H9 (cell line): ENCODE measurements at regions not wholly inside any gene's neighbourhood (a gene's known extent, or its start where the extent isn't known, plus 50 kb on each side); places are given as distances from the start of the nearest gene placed in this dataset.

Experiments
- DNase-seq: peaks from one replicate; pipeline ENCODE4 v3.0.0-alpha.2; 2017
- H2AFZ ChIP-seq: one replicate; pipeline ENCODE4 v1.6.1; 2013; ENCODE audit warnings: mild to moderate bottlenecking, low read length, control low read depth, moderate library complexity
- H2AK5ac ChIP-seq: 2 replicates; pipeline ENCODE4 v1.6.1; 2013; ENCODE audit warnings: low read length, control low read depth, mixed read lengths; ENCODE audit not compliant: insufficient read length
- H2BK120ac ChIP-seq: one replicate; pipeline ENCODE4 v1.6.1; 2013; ENCODE audit warnings: low read depth, mild to moderate bottlenecking, low read length, control low read depth, inconsistent platforms; ENCODE audit not compliant: poor library complexity, severe bottlenecking
- H2BK12ac ChIP-seq: 2 replicates; pipeline ENCODE4 v1.6.1; 2013; ENCODE audit warnings: low read length, control low read depth, mixed read lengths, low read depth; ENCODE audit not compliant: insufficient read length
- H2BK15ac ChIP-seq: 2 replicates; pipeline ENCODE4 v1.6.1; 2013; ENCODE audit warnings: low read depth, low read length, control low read depth
- H2BK20ac ChIP-seq: one replicate; pipeline ENCODE4 v1.6.1; 2013; ENCODE audit warnings: low read depth, mild to moderate bottlenecking, low read length, control low read depth, inconsistent platforms; ENCODE audit not compliant: poor library complexity, severe bottlenecking
- H2BK5ac ChIP-seq: 2 replicates; pipeline ENCODE4 v1.6.1; 2013; ENCODE audit warnings: low read length, control low read depth, mixed read lengths; ENCODE audit not compliant: insufficient read length
- H3K14ac ChIP-seq: 2 replicates; pipeline ENCODE4 v1.6.1; 2013; ENCODE audit warnings: low read length, control low read depth; ENCODE audit not compliant: insufficient read depth
- H3K18ac ChIP-seq: 2 replicates; pipeline ENCODE4 v1.6.1; 2013; ENCODE audit warnings: low read depth, mild to moderate bottlenecking, mixed read lengths, low read length, control low read depth; ENCODE audit not compliant: insufficient read length
- H3K23ac ChIP-seq: 2 replicates; pipeline ENCODE4 v1.6.1; 2013; ENCODE audit warnings: low read length, control low read depth, mixed read lengths, low read depth; ENCODE audit not compliant: insufficient read length
- H3K23me2 ChIP-seq: 2 replicates; pipeline ENCODE4 v1.6.1; 2013; ENCODE audit warnings: low read depth, mild to moderate bottlenecking, mixed read lengths, low read length, control low read depth; ENCODE audit not compliant: insufficient read length, poor library complexity, severe bottlenecking
- H3K27ac ChIP-seq: 2 replicates; pipeline ENCODE4 v1.5.1; 2013; ENCODE audit warnings: low read length, control low read depth, mixed read lengths, low read depth; ENCODE audit not compliant: insufficient read length
- H3K27me3 ChIP-seq: 2 replicates; pipeline ENCODE4 v1.6.1; 2013; ENCODE audit warnings: low read length, control low read depth, inconsistent platforms; ENCODE audit not compliant: insufficient read depth
- H3K4ac ChIP-seq: 2 replicates; pipeline ENCODE4 v1.6.1; 2013; ENCODE audit warnings: low read depth, mild to moderate bottlenecking, control low read depth, inconsistent platforms, low read length, moderate library complexity
- H3K4me1 ChIP-seq: 2 replicates; pipeline ENCODE4 v1.6.1; 2013; ENCODE audit warnings: low read length, control low read depth, inconsistent platforms; ENCODE audit not compliant: insufficient read depth
- H3K4me2 ChIP-seq: 2 replicates; pipeline ENCODE4 v1.6.1; 2013; ENCODE audit warnings: low read length, control low read depth, mixed read lengths; ENCODE audit not compliant: insufficient read length, insufficient read depth
- H3K56ac ChIP-seq: 2 replicates; pipeline ENCODE4 v1.6.1; 2013; ENCODE audit warnings: low read depth, mild to moderate bottlenecking, mixed read lengths, low read length, control low read depth; ENCODE audit not compliant: insufficient read length
- H3K79me1 ChIP-seq: 2 replicates; pipeline ENCODE4 v1.6.1; 2013; ENCODE audit warnings: low read depth, mild to moderate bottlenecking, moderate library complexity, low read length, control low read depth, inconsistent platforms; ENCODE audit not compliant: insufficient read depth, poor library complexity, severe bottlenecking
- H3K79me2 ChIP-seq: 2 replicates; pipeline ENCODE4 v1.6.1; 2013; ENCODE audit warnings: low read length, control low read depth, inconsistent platforms; ENCODE audit not compliant: insufficient read depth
- H3K9ac ChIP-seq: 2 replicates; pipeline ENCODE4 v1.6.1; 2013; ENCODE audit warnings: low read length, control low read depth, mixed read lengths; ENCODE audit not compliant: insufficient read length; ENCODE audit errors: extremely low read depth
- H3K9me3 ChIP-seq: one replicate; pipeline ENCODE4 v1.6.1; 2013; ENCODE audit warnings: low read depth, low read length, inconsistent platforms; ENCODE audit not compliant: control insufficient read depth
- H3T11ph ChIP-seq: one replicate; pipeline ENCODE4 v1.6.1; 2013; ENCODE audit warnings: mild to moderate bottlenecking, low read length, control low read depth, inconsistent platforms
- H4K20me1 ChIP-seq: one replicate; pipeline ENCODE4 v1.6.1; 2013; ENCODE audit not compliant: control insufficient read depth, insufficient read length, insufficient read depth
- H4K5ac ChIP-seq: 2 replicates; pipeline ENCODE4 v1.6.1; 2013; ENCODE audit warnings: low read depth, mild to moderate bottlenecking, mixed read lengths, low read length, control low read depth; ENCODE audit not compliant: insufficient read length
- H4K8ac ChIP-seq: replicated peaks from 2 replicates; pipeline ENCODE4 v1.6.1; 2013; ENCODE audit warnings: low read length, control low read depth, mixed read lengths, low read depth; ENCODE audit not compliant: insufficient read length
- H4K91ac ChIP-seq: 2 replicates; pipeline ENCODE4 v1.6.1; 2013; ENCODE audit warnings: low read depth, mild to moderate bottlenecking, moderate library complexity, mixed read lengths, low read length, control low read depth; ENCODE audit not compliant: insufficient read length
- H3K27ac Mint-ChIP-seq, 3 experiments: 2 replicates in 2 of 3; 3 replicates in 1 of 3; pipeline ENCODE4 v1.8.0; 2020 to 2021; ENCODE audit warnings: mixed read lengths in 3 of 3, mild to moderate bottlenecking in 1 of 3, moderate library complexity in 1 of 3
- H3K27me3 Mint-ChIP-seq: 2 replicates; pipeline ENCODE4 v1.8.0; 2021; ENCODE audit warnings: low read depth, mild to moderate bottlenecking, moderate library complexity, mixed read lengths
- H3K36me3 Mint-ChIP-seq, 3 experiments: 2 replicates in 2 of 3; 3 replicates in 1 of 3; pipeline ENCODE4 v1.8.0; 2020 to 2021; ENCODE audit warnings: low read depth in 3 of 3, mixed read lengths in 3 of 3; ENCODE audit not compliant: insufficient read depth in 1 of 3
- H3K4me1 Mint-ChIP-seq, 2 experiments: 2 replicates each; pipeline ENCODE4 v1.8.0; 2020; ENCODE audit warnings: mixed read lengths in 2 of 2
- H3K4me3 Mint-ChIP-seq, 2 experiments: 2 replicates in 1 of 2; 3 replicates in 1 of 2; pipeline ENCODE4 v1.8.0; 2020 to 2021; ENCODE audit warnings: mild to moderate bottlenecking in 2 of 2, mixed read lengths in 2 of 2, moderate library complexity in 1 of 2
- H3K9me3 Mint-ChIP-seq, 2 experiments: 2 replicates in 1 of 2; 3 replicates in 1 of 2; pipeline ENCODE4 v1.8.0; 2020; ENCODE audit warnings: mild to moderate bottlenecking in 2 of 2, mixed read lengths in 2 of 2, moderate library complexity in 1 of 2
- WGBS: extraction: QIAGEN DNeasy Blood & Tissue Kit; methylation state at CpG from one replicate; pipeline ENCODE4 v1.1.7; 2013; ENCODE audit warnings: missing lambda C conversion rate, low lambda C conversion rate, mixed read lengths; ENCODE audit not compliant: insufficient read length; ENCODE audit errors: extremely low coverage; 5-methylcytosine and 5-hydroxymethylcytosine counted together
- TF ChIP-seq, protein P1 (sequence below): fragments of 200-600 bp; sonication (generic); conservative IDR thresholded peaks from 3 replicates; pipeline ENCODE4 v1.8.0; 2021; ENCODE audit warnings: antibody characterized with exemption, mild to moderate bottlenecking

DNA sequence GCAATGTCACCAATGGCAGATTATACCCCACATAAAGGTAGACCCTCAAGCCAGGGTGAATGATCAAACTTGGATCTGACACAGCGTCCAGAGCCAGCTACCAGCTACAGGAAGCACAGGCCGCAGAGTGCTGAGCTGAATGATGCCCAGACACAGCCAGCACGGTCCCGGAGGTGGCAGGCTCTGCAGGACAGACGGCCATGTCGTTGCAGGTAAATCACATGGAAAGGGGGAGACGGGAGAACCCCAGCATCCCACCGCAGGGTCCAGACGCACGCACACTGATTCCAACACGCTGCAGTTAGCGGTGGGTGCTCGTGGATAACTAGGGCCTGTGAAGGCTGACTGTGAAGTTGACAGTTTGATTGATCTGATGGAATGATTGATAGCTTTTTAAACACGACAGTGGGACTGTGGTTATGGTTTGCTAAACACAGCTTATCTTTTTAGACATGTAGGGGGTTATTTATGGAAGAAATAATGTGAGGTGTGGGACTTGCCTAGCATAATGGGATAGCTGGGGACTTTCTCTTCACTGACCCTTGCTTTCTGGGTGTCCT, 228.5 kb downstream of the ERMARD start:
- H3K27me3 Mint-ChIP-seq: no peaks in the 10 kb centered on the region; the same call in 1 of the 2 replicates
- Histone ChIP-seq H2BK5ac (no peak overlapping the region), H2AK5ac (no peak overlapping the region), H2BK15ac (no peak overlapping the region), H4K8ac (no peak overlapping the region), H2AFZ (no peak overlapping the region), H3K23me2 (no peaks in the 10 kb centered on the region), H3K14ac (no peak overlapping the region; the same call in 1 of the 2 replicates), H3T11ph (no peak overlapping the region), H3K18ac (no peak overlapping the region), H3K27ac (no peak overlapping the region), H2BK12ac (no peak overlapping the region), H3K79me1 (no peaks in the 10 kb centered on the region), H3K23ac (no peak overlapping the region), H3K9ac (no peak overlapping the region), H3K9me3 (no peaks in the 10 kb centered on the region), H3K4me1 (no peaks in the 10 kb centered on the region), H4K5ac (no peak overlapping the region), H3K4ac (no peak overlapping the region), H3K4me2 (no peak overlapping the region), H2BK20ac (no peak overlapping the region), H2BK120ac (no peak overlapping the region), H4K20me1 (no peaks in the 10 kb centered on the region), H3K79me2 (no peaks in the 10 kb centered on the region), H4K91ac (no peak overlapping the region), H3K56ac (no peak overlapping the region), H3K27me3 (no peaks in the 10 kb centered on the region)
- H3K9me3 Mint-ChIP-seq: no peaks in the 10 kb centered on the region
- no peak overlapping the region for H3K27ac Mint-ChIP-seq
- WGBS: no CpG with 5 or more reads among the region's 14 CpGs
- no peak overlapping the region for H3K4me3 Mint-ChIP-seq
- TF ChIP-seq, protein P1, sequence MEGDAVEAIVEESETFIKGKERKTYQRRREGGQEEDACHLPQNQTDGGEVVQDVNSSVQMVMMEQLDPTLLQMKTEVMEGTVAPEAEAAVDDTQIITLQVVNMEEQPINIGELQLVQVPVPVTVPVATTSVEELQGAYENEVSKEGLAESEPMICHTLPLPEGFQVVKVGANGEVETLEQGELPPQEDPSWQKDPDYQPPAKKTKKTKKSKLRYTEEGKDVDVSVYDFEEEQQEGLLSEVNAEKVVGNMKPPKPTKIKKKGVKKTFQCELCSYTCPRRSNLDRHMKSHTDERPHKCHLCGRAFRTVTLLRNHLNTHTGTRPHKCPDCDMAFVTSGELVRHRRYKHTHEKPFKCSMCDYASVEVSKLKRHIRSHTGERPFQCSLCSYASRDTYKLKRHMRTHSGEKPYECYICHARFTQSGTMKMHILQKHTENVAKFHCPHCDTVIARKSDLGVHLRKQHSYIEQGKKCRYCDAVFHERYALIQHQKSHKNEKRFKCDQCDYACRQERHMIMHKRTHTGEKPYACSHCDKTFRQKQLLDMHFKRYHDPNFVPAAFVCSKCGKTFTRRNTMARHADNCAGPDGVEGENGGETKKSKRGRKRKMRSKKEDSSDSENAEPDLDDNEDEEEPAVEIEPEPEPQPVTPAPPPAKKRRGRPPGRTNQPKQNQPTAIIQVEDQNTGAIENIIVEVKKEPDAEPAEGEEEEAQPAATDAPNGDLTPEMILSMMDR: no peak
- no peaks in the 10 kb centered on the region for H3K36me3 Mint-ChIP-seq
- DNase-seq: no peak
- H3K4me1 Mint-ChIP-seq: peaks cover 4 to 10% of the 10 kb centered on the region in 2 experiments; a peak in 3 of 4 replicates
